ENCODE measurements at regions not wholly inside any gene's neighbourhood (a gene's known extent, or its start where the extent isn't known, plus 50 kb on each side); places are given as distances from the start of the nearest gene placed in this dataset.

- DNase-seq (ENCODE audit: low read depth, low spot score) (no peak), FAIRE-seq (no peak), ATAC-seq (no peak)
- H3K9ac ChIP-seq (ENCODE audit: control insufficient read depth, insufficient read depth, low read length): no peak overlapping the region
- no peaks in the 10 kb centered on the region for H3K9me3 ChIP-seq (replicated peaks; ENCODE audit: control insufficient read depth, insufficient read depth, low read length)
- ChIA-PET POLR2A (no interaction called here), SMC1A (ENCODE audit: uncharacterized antibody, unreplicated experiment) (no interaction called here), RAD21 (ENCODE audit: unreplicated experiment) (no interaction called here), CTCF (no interaction called here)
- no peaks in the 10 kb centered on the region for H3K4me1 ChIP-seq (ENCODE audit: control insufficient read depth, insufficient read depth, low read length)
- no peak overlapping the region for H3K4me3 ChIP-seq
- H3K4me2 ChIP-seq (ENCODE audit: control insufficient read depth, insufficient read depth): no peak overlapping the region
- no peak overlapping the region for H3K27ac ChIP-seq (ENCODE audit: control insufficient read depth, insufficient read depth)
- H3K36me3 ChIP-seq (ENCODE audit: control insufficient read depth in 2 of 2, insufficient read depth in 2 of 2, low read length in 1 of 2): no peaks in the 10 kb centered on the region
- H3K27me3 ChIP-seq (replicated peaks in 1 of 2; ENCODE audit: control insufficient read depth in 2 of 2, insufficient read depth in 2 of 2, low read length in 1 of 2): no peaks in the 10 kb centered on the region
- no peak overlapping the region for H2AFZ ChIP-seq (ENCODE audit: control insufficient read depth, low read depth, low read length)
- intact Hi-C loops (cut with micrococcal nuclease; ENCODE audit: unreplicated experiment): no loop called here
- no peaks in the 10 kb centered on the region for H4K20me1 ChIP-seq (ENCODE audit: control insufficient read depth, insufficient read depth)
- TF ChIP-seq CBFB (IDR thresholded peaks at IDR 0.05; ENCODE audit: low read depth) (no peak), MAX (IDR thresholded peaks at IDR 0.05; ENCODE audit: low read depth, low read length) (no peak), MYC (IDR thresholded peaks at IDR 0.05; ENCODE audit: insufficient read depth, insufficient read length, insufficient replicate concordance, low read length, severe bottlenecking) (no peak), STAT1 (conservative IDR thresholded peaks at IDR 0.05) (no peak), PML (IDR thresholded peaks at IDR 0.05; ENCODE audit: low read length) (no peak), STAT3 (IDR thresholded peaks at IDR 0.05; ENCODE audit: low read depth, low read length) (no peak), PRDM15 (CRISPR knock-in tag; IDR thresholded peaks at IDR 0.05) (no peak), CEBPB (IDR thresholded peaks at IDR 0.05; ENCODE audit: borderline replicate concordance in 1 of 2, low read depth in 2 of 2, low read length in 2 of 2) (no peak), SIN3A (IDR thresholded peaks at IDR 0.05; ENCODE audit: low read depth, low read length) (no peak)
- BruUV-seq (replicated peaks): no TSS peak
- 31% methylated on average over 5 of the region's 5 CpGs for WGBS (ENCODE audit: insufficient coverage, insufficient replicate concordance, low lambda C conversion rate, missing lambda C conversion rate)
- no peaks in the 10 kb centered on the region for H3K79me2 ChIP-seq (ENCODE audit: control insufficient read depth, insufficient read depth, low read length)
- in situ Hi-C loops (cut with MboI): no loop called here
Observed at GRCh38 chr2:81158505-81158904, 854.0 kb upstream of the LRRTM1 start.
